Activated CD4-positive, alpha-beta T cell treated with anti-CD3 and anti-CD28 coated beads, Interleukin-2, amount 50 U/mL, for 1 hour (primary cell): ENCODE measurements at regions not wholly inside any gene's neighbourhood (a gene's known extent, or its start where the extent isn't known, plus 50 kb on each side); places are given as distances from the start of the nearest gene placed in this dataset.

Source experiments
- DNase-seq: peaks from one replicate; pipeline ENCODE4 v3.0.0-alpha.2; 2020

DNA sequence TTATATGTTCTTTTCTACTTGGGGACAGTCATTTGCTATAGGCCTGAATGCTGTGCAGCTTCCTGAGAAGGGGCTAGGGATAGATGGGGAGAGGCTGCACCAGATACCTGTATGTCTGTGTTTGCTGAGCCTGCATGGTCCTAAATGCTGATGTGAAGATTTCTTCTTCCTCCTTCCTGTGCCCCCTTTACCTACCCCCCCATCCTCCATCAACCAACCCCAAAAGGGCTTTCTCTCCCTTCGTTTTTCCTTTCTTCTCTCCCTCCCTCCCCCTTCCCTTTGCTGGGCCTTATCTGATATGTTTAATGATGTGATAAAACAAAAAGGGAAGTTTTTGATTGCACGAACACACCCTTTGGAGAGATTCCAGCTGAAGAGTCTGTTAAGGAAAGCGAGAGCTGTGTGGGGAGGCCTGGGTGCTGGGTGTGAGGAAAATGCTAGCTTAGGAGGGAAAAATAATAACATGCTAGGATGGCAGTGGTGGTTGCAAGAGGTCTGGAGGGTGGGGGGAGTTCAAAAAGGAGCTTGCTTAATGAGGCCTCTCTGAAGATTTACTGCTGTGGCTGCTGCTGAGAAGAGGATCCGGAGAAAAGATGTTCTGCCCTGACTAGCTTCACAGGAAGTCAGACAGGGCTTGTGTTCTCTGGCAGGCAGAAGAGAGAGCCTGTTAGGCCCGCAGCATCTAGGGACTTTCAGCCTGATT lies 101.8 kb downstream of the SAMD9 start:
- no peak for DNase-seq

DNA sequence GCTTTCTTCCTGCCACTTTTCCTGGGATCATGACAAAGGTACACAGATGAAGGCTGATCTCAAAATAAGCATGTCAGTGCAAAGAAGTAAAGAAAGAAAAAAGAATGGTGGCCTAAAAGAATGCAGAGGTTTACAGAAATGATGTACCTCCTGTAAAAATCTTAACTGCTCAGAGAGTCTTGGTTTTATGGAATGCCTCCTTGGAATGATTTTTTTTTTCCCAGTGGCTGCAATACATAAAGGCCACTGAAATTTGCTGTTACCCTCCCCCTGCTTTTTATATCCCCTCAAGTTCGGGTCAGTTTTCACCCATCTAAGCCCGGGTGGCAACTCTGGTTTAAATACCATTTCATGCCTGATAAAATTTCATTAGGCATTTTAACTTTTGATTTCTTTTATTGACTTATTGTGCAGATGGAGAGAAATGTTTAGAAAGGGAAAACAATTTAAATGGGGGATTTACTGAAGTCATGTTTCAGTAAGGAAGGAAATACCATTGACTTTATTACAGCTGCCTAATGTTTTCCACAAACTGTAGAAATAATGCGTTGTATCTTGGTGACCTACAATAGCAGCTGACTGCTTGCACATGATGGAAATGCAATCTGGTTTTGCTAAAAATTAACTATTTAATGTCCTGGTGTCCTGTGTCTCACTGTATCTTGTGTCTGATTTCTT lies 102.5 kb downstream of the SAMD9 start:
- DNase-seq, result no peak

DNA sequence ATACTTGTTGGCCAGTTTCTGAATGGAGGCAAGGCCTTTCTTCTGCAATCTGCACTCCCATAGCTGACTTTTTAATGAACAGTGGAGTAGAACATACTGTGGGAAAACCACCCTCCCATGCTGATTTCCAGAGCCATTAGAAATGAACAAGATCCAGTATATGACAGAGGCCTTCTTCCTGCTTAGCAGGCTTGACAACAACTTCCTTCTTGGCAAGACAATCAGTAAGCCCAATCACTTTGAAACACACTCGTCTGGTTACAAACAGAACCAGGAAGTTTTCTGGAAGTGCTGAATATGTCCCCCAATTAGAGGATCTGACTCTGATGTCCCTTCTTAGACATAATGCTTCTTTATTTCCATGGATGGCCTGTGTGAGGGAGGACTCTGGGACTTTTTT lies 103.4 kb downstream of the SAMD9 start:
- DNase-seq, result no peak

DNA sequence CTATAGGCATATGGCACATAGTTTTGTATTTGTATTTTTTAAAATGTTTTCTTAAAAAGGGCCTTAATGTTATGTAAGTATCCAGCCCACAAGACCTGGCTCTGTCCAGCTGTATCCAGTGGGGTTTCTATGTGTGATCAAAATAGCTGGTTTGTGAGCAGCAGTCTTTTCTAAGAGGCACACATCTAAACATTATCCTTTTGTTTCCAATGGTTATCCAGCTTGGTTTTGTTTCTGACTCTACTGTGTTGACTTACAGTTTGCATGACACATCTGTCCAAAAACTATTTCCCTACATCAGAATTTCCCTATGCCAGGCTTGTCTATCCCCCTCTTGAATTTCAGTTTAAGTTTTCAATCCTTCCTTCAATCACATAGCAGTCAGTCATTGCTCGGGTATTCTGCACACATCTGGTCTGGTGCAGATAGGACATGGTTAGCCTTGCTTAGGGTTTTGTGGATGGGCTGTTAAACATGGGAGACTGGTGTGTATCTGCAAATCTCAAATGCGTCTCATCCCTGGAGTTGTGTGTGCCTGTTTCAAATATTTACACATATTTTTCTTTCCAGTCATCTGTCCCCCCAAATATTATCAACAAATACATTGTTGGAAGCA lies 104.2 kb downstream of the SAMD9 start:
- DNase-seq, result no peak

DNA sequence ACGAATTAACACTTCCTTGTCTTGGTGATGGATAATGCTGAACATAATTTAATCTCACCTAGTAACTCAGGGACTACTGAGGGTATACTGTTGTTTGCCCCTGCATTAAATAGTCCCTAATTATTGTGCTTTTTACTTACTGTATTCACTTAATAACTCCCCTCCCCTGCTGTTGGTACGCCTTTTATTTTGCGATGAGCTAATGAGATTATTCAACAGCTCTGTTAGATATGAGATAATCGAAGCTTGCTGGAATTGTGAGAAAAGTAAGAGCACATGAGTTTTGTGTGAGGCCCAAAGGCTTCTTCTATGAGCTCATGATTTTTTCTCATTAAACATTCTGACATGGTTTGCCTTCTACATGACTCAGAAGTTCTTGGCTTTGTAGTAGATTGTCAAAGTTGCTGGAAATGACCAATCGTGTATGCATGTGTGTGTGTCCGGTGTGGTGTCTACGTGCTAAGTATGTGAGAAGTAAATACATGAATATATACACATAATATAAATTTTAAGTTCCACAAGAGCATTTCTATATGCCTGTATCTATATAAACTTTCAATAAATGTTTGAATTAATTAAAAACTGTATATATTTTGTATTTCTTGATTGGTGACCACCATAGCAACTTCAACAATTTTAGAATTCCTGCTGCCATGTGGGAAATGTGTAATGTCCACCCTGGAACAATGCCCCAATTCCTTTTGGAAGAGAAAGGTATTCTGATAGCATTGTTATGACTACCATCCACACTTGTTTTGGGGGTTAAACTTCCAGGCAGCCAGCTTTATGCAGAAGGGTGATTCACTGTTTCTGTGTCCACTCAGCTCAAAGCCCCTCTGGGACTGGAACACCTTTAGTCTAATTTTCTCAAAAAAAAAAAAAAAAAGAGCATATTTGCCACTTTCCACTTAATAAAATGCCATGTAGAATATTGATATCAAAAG lies 106.2 kb downstream of the SAMD9 start:
- DNase-seq, result no peak

DNA sequence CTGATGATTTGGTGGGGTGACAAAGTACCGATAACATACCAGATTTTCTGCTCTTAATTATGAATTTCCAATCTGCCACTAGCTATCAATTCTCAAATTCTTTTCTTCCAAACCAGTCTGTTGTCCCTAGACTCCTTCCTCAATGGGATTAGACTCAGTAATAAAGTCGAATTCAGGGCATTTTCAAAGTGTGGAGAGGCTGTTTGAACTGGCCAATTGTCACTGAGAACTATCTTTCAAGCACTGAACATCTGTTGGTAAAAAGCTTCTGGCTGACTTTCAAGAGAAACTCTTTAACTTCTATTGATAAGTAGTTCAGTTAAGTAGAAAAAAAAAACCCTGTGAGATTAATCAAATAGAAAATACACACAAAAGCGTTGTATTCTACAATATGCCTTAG lies 108.9 kb downstream of the SAMD9 start:
- no peak for DNase-seq

DNA sequence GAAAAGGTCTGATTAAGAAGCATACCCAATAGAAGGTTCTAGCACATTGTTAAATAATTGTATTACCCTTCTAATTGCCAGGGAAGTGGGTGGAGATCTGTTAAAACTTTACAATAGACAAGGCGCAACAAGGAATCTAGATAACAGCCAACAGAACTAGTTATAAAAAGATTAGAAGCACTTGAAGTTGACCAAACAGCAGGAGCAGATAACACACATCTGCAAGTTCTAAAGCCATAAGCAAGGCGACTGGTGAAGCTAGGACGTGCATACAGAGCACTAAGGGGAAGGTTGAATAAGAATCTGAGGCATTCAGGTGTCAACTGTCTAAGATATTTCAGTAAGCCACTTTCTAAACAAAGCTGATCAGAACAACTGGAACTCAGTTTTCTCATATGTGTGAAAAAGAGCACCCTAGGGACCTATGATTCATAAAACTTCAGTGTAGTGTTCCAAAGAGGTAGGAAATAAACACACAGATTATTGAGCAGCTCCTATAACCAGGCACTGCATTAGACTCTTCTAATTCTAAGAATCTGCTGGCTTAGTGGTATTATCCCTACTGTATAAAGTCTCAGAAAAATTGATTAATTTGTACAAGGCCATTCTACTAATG lies 111.2 kb downstream of the SAMD9 start:
- DNase-seq, result no peak

DNA sequence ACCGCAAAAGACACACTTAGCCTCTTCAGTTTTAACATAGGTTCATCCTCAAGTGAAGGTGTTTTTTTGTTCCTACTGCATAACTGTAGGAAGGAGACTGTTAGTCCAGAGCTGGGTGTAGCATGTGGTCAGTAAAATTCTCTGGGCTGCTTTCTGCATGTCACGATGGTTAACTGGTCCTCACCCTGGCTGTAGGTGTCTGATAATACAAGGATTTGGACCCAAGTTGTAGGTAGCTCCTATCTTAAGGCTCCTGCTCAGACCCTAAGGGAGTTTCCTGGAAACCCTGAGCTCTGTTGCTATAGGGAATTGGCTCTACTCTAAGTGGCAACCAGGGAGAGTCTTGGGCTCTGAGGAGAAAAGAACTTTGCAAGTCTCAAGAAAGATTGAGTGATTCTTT lies 112.9 kb downstream of the SAMD9 start:
- DNase-seq, result no peak

DNA sequence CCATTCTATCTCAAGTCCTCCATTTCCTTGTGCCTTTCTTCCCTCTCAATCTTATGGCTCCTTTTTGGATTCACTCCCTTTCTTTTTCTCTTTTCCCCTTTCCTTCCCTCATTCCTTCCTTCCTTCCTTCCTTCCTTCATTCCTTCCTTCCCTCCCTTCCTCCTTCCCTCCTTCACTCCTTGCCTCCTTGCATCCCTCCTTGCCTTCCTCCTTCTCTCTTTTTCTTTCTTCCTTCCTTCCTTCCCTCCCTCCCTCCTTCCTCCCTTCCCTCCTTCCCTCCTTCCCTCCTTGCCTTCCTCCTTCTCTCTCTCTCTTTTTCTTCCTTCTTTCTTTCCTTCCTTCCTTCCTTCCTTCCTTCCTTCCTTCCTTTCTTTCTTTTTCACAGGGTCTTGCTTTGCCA lies 120.1 kb downstream of the SAMD9 start:
- DNase-seq, result no peak

DNA sequence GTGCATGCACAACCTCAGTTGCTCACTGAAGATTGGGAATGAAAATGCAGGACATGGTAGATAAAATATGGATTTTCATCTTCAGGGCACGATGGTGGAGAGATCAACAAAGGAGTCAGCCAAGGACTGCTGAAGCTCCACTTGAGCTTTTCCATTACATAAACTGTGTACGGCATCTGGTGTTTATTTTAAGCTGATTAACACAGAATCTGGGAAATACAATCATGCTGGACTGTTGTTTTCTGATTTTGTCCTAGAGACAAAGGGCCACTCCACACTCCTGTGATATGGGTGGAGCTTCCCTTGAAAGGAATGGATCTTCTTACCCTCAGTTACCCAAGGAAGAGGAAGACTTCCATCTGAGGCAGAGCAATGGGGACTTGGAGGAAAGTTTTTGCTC lies 120.6 kb downstream of the SAMD9 start:
- DNase-seq, result no peak

DNA sequence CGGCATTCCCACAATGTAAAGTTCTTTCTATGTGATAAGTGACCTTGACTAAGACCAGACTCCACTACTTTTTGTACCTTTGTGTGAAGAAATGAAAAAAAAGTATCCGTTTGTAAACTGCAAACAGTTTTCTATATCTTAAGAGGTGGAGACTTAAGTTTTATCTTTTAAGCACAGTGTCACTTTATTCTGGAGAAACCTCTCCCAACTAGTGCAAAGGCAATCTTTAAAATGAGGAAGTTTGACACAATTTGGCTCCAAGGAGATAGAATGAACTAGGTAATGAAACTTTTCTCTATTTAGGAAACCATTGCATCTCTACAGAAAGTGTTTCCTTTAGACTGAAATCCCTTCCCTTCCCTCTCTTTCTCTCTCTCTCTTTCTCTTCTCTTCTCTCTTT lies 122.9 kb downstream of the SAMD9 start:
- no peak for DNase-seq

DNA sequence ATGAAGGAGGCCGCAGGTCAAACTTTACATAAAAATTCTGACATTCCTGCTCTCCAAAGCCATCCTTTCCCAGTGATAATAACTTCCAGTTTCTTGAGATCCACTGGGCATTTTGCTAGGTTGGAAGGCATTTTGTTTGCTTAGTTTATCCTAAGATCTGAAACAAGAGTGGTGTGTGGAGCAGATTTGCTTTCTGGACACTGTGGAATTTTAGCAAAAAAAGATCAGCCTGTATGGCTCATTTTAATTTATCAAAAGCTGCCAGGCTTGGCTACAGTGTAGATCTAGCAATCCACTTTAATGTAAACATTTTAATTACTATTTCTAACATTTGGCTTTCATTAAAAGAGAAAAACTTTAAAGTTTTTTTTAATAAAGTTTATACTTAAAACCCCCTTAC lies 124.8 kb downstream of the SAMD9 start:
- DNase-seq, result no peak

DNA sequence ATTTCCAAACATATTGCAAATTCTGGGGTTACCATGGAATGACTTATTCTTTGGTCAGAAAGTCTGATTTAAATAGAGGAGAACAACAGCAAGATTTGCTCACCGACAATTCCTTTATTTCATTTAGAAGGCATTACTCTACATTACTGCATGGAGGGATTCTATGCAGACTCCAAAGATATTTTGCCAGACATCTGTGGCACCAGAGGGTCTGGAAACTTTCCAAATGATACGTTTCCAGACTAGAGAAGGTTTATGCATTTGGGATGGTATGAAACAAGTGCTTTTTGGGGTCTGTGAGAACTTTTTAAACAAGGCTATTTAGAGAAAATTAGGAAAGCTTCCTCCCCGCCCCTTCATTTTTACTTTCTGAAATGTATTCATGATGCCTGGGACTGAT lies 125.3 kb downstream of the SAMD9 start:
- no peak for DNase-seq

DNA sequence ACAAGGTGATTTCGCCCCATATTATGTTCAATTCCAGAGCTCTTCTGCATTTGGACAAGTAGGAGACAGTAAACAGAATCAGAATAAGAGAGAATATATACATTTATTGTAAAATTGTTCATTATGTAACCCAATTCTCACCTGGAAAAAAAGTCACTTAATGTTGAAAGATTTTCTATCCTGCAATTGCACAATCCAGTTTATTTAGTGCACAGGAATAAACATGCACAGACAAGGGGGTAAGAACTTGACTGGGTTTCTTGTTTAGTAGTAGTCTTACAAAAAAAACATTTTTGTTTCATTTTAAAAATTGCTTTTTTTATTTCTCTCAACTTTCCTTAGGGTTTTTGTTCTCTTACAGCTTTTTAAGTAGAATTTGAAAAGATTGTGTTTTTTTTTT lies 126.6 kb downstream of the SAMD9 start:
- no peak for DNase-seq

DNA sequence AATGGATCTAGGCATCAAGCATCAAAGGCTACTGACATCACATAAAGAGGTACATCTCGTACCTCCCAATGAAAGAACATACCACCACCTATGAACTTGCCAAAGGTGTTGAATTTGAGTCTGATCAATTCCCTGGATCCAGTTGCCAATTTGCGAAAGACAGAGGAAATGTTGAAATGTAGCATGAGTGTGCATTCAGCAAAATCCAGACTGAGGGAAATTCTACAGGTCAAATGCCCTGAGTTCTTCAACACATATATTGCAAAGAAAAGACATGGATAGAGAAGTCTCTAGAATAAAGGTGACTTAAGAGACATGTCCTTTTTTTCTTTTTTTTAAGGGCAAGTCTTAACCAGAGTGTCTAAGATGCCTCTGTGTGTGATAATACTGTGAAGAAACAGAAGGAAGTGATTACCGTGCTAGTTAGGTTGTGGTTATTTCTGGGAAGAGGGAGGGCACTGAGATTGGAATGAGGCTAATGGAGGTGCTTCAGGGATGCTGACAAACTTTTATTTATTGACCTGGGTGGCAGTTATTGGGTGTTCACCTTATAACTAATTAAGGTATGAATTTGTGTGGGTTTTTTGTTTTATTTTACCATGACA lies 128.7 kb downstream of the SAMD9 start:
- no peak for DNase-seq

DNA sequence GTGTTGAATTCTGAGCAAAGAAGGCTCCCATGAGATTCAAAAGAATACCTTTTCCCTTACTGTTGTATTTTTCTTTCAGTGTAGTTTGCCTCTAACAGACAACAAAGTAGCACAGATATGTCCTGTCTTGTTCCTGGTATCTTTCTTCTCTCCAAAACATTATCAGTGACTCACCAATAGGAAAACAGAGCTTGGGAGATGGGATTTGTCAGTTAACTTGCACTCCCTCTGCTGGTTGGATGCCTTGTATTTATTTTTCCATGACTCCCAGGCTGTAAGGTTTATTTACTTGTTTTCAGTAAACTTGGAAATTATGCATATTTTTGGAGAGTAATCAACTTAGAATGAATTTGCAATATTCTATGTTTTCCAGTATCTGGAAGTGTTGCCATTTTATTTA lies 129.7 kb downstream of the SAMD9 start:
- no peak for DNase-seq

DNA sequence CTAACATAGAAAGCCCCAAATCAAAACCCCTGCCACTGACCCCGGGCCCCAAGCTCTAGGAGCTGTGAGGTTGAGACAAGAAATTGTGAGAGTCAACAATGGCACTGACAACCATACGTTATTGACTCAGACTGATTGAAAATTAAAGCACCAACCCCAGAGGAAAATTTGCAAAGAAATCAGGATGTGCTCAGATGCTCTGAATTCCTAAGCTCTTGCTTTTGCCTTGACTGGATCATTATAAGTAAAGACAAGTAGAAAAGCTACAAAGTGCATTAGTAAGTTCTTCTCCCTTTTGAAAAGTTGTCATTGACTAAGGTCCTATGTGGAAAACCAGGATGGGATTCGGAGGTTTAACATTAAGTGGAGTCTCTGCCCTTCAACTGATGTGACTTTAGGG lies 130.2 kb downstream of the SAMD9 start:
- DNase-seq, result no peak

DNA sequence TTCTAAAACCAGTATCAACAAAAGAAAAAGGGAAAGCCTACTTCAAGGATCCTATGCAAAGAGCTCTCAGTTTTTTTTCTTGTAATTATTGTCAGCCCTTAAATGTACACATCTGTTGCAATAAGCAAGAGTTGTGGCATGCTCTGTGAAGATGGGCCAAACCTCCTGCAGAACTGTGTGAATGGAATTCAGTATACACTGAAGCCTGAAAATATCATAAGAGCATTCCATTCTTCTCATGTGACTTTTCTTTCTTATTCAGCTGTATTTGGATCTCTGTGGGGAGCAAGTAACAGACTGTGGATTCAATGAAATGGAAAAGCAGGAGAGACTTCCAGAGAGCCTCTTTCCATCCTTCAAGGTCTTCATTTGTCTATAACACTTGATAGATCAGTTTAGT lies 130.7 kb downstream of the SAMD9 start:
- no peak for DNase-seq

DNA sequence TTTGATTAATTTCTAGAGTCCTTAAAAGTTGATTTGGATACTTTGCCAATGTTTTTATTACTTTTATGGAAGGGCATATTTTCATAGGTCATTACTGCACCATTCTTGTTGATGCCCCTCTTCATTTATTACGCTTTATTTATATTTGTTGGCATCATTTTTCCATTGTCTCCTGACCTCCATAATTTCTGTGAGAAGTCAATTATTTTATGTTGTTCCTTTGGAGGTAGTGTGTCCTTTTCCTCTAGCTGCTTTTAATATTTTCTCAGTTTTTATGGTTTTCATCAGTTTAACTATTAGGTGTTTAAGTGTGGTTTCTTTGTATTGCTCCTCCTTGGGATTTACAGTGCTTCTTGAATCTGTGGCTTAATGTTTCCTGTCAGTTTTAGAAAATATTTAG lies 134.9 kb downstream of the SAMD9 start:
- DNase-seq, result no peak

DNA sequence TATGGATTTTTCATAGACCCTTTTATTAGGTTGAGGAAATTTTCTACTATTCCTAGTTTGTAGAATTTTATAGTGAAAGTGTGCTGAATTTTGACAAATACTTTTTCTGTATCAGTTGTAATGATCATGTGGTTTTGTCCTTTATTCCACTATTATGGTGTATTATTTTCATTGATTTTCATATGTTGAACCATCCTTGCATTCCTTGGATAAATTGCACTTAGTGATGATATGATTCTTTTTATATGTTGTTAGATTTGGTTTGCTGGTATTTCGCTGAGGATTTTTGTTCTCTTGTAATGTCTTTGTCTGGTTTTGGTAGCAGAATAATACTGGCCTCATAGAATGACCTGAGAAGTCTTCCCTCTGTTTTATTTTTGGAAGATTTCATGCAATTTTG lies 140.6 kb upstream of the CDK6 start:
- DNase-seq, result no peak

DNA sequence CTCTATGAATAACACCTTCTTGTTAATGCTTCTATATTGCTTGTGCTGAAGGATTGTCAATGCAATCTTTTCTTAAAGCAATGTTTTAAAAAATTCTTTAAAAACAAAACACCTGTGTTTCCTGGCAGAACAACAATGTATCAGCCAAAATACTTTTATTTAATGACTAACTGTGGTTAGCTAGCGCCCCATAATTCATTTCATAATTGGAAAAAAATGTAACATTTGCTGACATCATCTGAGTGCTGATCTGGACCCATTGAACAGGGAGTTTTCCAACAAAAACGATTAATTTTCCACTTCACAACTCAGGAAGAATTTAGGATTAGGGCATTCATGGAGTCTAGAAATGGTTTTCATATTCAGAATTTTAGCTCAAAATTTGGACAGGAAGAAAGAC lies 137.6 kb upstream of the CDK6 start:
- no peak for DNase-seq

DNA sequence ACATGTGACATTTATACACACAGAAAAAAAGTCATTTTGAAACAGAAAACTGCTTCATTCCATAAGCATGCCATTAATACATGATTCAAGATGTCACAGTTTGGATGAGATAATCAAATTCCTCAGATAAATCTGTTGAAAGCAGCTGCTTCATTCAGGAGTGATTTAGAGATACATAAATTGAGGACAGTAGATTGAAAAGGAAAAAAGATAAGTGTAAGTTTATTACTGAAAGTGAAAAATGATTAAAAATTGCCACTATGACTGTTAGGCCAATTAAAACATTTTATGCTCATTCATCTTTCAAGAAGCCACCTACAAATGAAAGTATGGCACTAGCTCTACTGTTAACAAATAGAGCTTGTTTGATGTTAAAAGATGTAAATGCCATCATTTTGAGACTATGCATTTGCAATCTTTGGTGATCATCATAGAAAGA lies 136.9 kb upstream of the CDK6 start:
- no peak for DNase-seq

DNA sequence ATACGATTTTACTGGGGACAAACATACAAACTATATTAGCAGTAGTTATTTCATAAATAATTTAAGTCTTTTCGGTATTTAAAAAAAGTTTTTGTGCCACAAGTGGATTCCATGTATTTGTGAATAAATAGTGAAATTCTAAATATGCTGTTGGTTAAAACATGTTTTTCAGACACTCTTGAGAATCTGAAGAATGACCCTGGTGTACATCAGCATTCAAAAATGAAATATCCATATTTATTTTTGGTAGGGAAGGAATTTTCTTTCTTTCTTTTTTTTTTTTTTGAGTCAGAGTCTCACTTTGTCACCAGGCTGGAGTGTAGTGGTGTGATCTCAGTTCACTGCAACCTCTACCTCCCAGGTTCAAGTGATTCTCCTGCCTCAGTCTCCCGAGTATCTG lies 136.1 kb upstream of the CDK6 start:
- no peak for DNase-seq
